WTC11 (cell line): ENCODE measurements at regions not wholly inside any gene's neighbourhood (a gene's known extent, or its start where the extent isn't known, plus 50 kb on each side); places are given as distances from the start of the nearest gene placed in this dataset.

Experiments
- ATF3 ChIP-seq: sonication (generic); formaldehyde crosslinking; conservative IDR thresholded peaks from 2 replicates; pipeline ENCODE4 v1.8.1; 2022; ENCODE audit warnings: mild to moderate bottlenecking, missing genetic modification reagents
- CBFB ChIP-seq: sonication (generic); formaldehyde crosslinking; IDR thresholded peaks from 2 replicates; pipeline ENCODE4 v1.8.1; 2022; ENCODE audit warnings: mild to moderate bottlenecking, low read depth, missing genetic modification reagents
- CREB1 ChIP-seq: sonication (generic); formaldehyde crosslinking; IDR thresholded peaks from 2 replicates; pipeline ENCODE4 v1.8.0; 2023; ENCODE audit warnings: mild to moderate bottlenecking, missing genetic modification reagents
- CREM ChIP-seq: sonication (generic); formaldehyde crosslinking; IDR thresholded peaks from 2 replicates; pipeline ENCODE4 v1.8.1; 2022; ENCODE audit warnings: mild to moderate bottlenecking, missing genetic modification reagents, moderate library complexity
- E2F5 ChIP-seq: sonication (generic); formaldehyde crosslinking; IDR thresholded peaks from 2 replicates; pipeline ENCODE4 v1.8.1; 2022; ENCODE audit warnings: mild to moderate bottlenecking, moderate library complexity, missing genetic modification reagents
- ERG ChIP-seq: fragments of 250-450 bp; sonication (Bioruptor Pico); IDR thresholded peaks from 2 replicates; pipeline ENCODE4 v1.8.0; 2021; ENCODE audit warnings: mild to moderate bottlenecking
- ETV6 ChIP-seq: sonication (generic); formaldehyde crosslinking; IDR thresholded peaks from 2 replicates; pipeline ENCODE4 v1.8.1; 2022; ENCODE audit warnings: mild to moderate bottlenecking, missing genetic modification reagents
- FOXJ3 ChIP-seq: sonication (generic); formaldehyde crosslinking; IDR thresholded peaks from 2 replicates; pipeline ENCODE4 v1.9.0; 2021; ENCODE audit warnings: missing genetic modification reagents, mild to moderate bottlenecking, borderline replicate concordance
- GTF2I ChIP-seq: fragments of 250-450 bp; sonication (Bioruptor Pico); conservative IDR thresholded peaks from 2 replicates; pipeline ENCODE4 v1.4.0; 2021; ENCODE audit warnings: mild to moderate bottlenecking
- HMGXB4 ChIP-seq: sonication (generic); formaldehyde crosslinking; IDR thresholded peaks from 2 replicates; pipeline ENCODE4 v1.8.1; 2023; ENCODE audit warnings: mild to moderate bottlenecking, moderate library complexity, missing genetic modification reagents
- JUN ChIP-seq: sonication (generic); formaldehyde crosslinking; IDR thresholded peaks from 2 replicates; pipeline ENCODE4 v1.8.0; 2023; ENCODE audit warnings: mild to moderate bottlenecking, missing genetic modification reagents
- MXD4 ChIP-seq: fragments of 250-450 bp; sonication (Bioruptor Pico); IDR thresholded peaks from 2 replicates; pipeline ENCODE4 v1.8.0; 2021; ENCODE audit warnings: mild to moderate bottlenecking, moderate library complexity, borderline replicate concordance
- NFATC4 ChIP-seq: fragments of 250-450 bp; sonication (Bioruptor Pico); IDR thresholded peaks from 2 replicates; pipeline ENCODE4 v1.9.0; 2021; ENCODE audit warnings: mild to moderate bottlenecking
- NR2C2 ChIP-seq: sonication (generic); formaldehyde crosslinking; IDR thresholded peaks from 2 replicates; pipeline ENCODE4 v1.8.0; 2022; ENCODE audit warnings: mild to moderate bottlenecking, missing genetic modification reagents
- PRRX2 ChIP-seq: fragments of 250-450 bp; sonication (Bioruptor Pico); IDR thresholded peaks from 2 replicates; pipeline ENCODE4 v1.8.0; 2021; ENCODE audit warnings: mild to moderate bottlenecking
- RORB ChIP-seq: fragments of 250-450 bp; sonication (Bioruptor Pico); IDR thresholded peaks from 2 replicates; pipeline ENCODE4 v1.9.0; 2021; ENCODE audit warnings: mild to moderate bottlenecking
- SMAD3 ChIP-seq: sonication (generic); formaldehyde crosslinking; IDR thresholded peaks from 2 replicates; pipeline ENCODE4 v1.8.0; 2022; ENCODE audit warnings: missing genetic modification reagents, mild to moderate bottlenecking, borderline replicate concordance
- SMAD4 ChIP-seq: sonication (generic); formaldehyde crosslinking; IDR thresholded peaks from 2 replicates; pipeline ENCODE4 v1.8.0; 2022; ENCODE audit warnings: mild to moderate bottlenecking, missing genetic modification reagents
- SOX15 ChIP-seq: fragments of 250-450 bp; sonication (Bioruptor Pico); IDR thresholded peaks from 2 replicates; pipeline ENCODE4 v1.9.0; 2021; ENCODE audit warnings: mild to moderate bottlenecking
- USF1 ChIP-seq: sonication (generic); formaldehyde crosslinking; IDR thresholded peaks from 2 replicates; pipeline ENCODE4 v1.8.0; 2022; ENCODE audit warnings: mild to moderate bottlenecking, missing genetic modification reagents
- ZNF219 ChIP-seq: sonication (generic); formaldehyde crosslinking; IDR thresholded peaks from 2 replicates; pipeline ENCODE4 v1.8.0; 2023; ENCODE audit warnings: missing genetic modification reagents, mild to moderate bottlenecking, borderline replicate concordance
- ZNF263 ChIP-seq: sonication (generic); formaldehyde crosslinking; IDR thresholded peaks from 2 replicates; pipeline ENCODE4 v1.8.1; 2022; ENCODE audit warnings: low read depth, mild to moderate bottlenecking, moderate library complexity, missing genetic modification reagents
- ZNF396 ChIP-seq: fragments of 250-450 bp; sonication (Bioruptor Pico); IDR thresholded peaks from 2 replicates; pipeline ENCODE4 v1.8.0; 2021; ENCODE audit warnings: mild to moderate bottlenecking, moderate library complexity, borderline replicate concordance
- ZNF416 ChIP-seq: fragments of 250-450 bp; sonication (Bioruptor Pico); IDR thresholded peaks from 2 replicates; pipeline ENCODE4 v1.9.0; 2021; ENCODE audit warnings: mild to moderate bottlenecking, inconsistent platforms
- ZNF512 ChIP-seq: sonication (generic); formaldehyde crosslinking; IDR thresholded peaks from 2 replicates; pipeline ENCODE4 v1.8.1; 2022; ENCODE audit warnings: missing genetic modification reagents, borderline replicate concordance
- ZNF532 ChIP-seq: fragments of 250-450 bp; sonication (Bioruptor Pico); IDR thresholded peaks from 2 replicates; pipeline ENCODE4 v1.9.0; 2021; ENCODE audit warnings: mild to moderate bottlenecking, borderline replicate concordance
- ZSCAN18 ChIP-seq: fragments of 250-450 bp; sonication (Bioruptor Pico); IDR thresholded peaks from 2 replicates; pipeline ENCODE4 v2.1.2; 2022; ENCODE audit warnings: mild to moderate bottlenecking, moderate library complexity

GRCh38 chr11:116276051-116277044, 496.4 kb downstream of the BUD13 start (continued):
- TF ChIP-seq PRRX2, result no peak
- no peak for TF ChIP-seq ZNF263 (CRISPR knock-in tag)
- TF ChIP-seq NR2C2, result no peak
- TF ChIP-seq ZNF532, result no peak
- TF ChIP-seq ERG (CRISPR knock-in tag), result no peak
- no peak for TF ChIP-seq ZNF219 (CRISPR knock-in tag)
- TF ChIP-seq HMGXB4 (CRISPR knock-in tag), result peak; percentile 95
- TF ChIP-seq JUN (CRISPR knock-in tag), result no peak
- TF ChIP-seq FOXJ3 (CRISPR knock-in tag), result no peak
- no peak for TF ChIP-seq USF1 (CRISPR knock-in tag)
- TF ChIP-seq CBFB (CRISPR knock-in tag), result no peak; the same call in 1 of the 2 replicates
- TF ChIP-seq GTF2I (CRISPR knock-in tag), result no peak
- TF ChIP-seq ZNF396, result no peak
- no peak; the same call in 1 of the 2 replicates for TF ChIP-seq SMAD4 (CRISPR knock-in tag)
- TF ChIP-seq ZNF512 (CRISPR knock-in tag), result no peak
- no peak for TF ChIP-seq MXD4 (CRISPR knock-in tag)
- TF ChIP-seq RORB, result no peak
- TF ChIP-seq SOX15 (CRISPR knock-in tag), result no peak
- TF ChIP-seq CREB1 (CRISPR knock-in tag), result no peak
- no peak for TF ChIP-seq SMAD3 (CRISPR knock-in tag)
- TF ChIP-seq CREM, result no peak
- no peak for TF ChIP-seq ETV6 (CRISPR knock-in tag)
- no peak for TF ChIP-seq ZSCAN18 (CRISPR knock-in tag)
- TF ChIP-seq E2F5 (CRISPR knock-in tag), result no peak
- no peak for TF ChIP-seq NFATC4 (CRISPR knock-in tag)
- no peak for TF ChIP-seq ATF3
- TF ChIP-seq ZNF416 (CRISPR knock-in tag), result no peak
